HCT116 (cell line): ENCODE measurements at regions not wholly inside any gene's neighbourhood (a gene's known extent, or its start where the extent isn't known, plus 50 kb on each side); places are given as distances from the start of the nearest gene placed in this dataset.

ENCODE experiments used
- ATAC-seq: fragments of 200-7000 bp; cut with Tn5 transposase; 2 replicates; pipeline ENCODE4 v1.9.1; 2020; ENCODE audit warnings: mild to moderate bottlenecking, moderate library complexity
- BruUV-seq: library from RNA; stranded (reverse); fragments of 400-500 nt; replicated peaks from 2 replicates; lab custom pipeline; 2021; lab: Mats Ljungman, UMichigan
- CTCF ChIA-PET: fragments of 300-600 bp; sonication (Branson Sonifier 250); formaldehyde crosslinking; loops from one replicate; lab custom pipeline; 2021; ENCODE audit warnings: antibody characterized with exemption; lab: Charles Lee
- POLR2A ChIA-PET: fragments of 300-600, 350-600 bp; sonication (Branson Sonifier 250); formaldehyde crosslinking; loops from one replicate; lab custom pipeline; 2021; ENCODE audit warnings: antibody characterized with exemption; lab: Charles Lee
- RAD21 ChIA-PET, 2 experiments: fragments of 300-600 bp; sonication (Branson Sonifier 250); formaldehyde crosslinking; loops; one replicate each; lab custom pipeline; 2023; ENCODE audit warnings: low total read pairs in 2 of 2; ENCODE audit not compliant: uncharacterized antibody in 2 of 2, unreplicated experiment in 2 of 2, low non-redundant PET in 1 of 2; lab: Charles Lee
- DNase-seq: peaks from one replicate; pipeline ENCODE4 v3.0.0-alpha.2; 2010; ENCODE audit warnings: low read depth, low spot score
- H2AFZ ChIP-seq: fragments of 200-600 bp; shearing (Covaris generic), sonication (generic); 2 replicates; pipeline ENCODE4 v1.6.1; 2017; ENCODE audit warnings: low read depth, mixed run types, mixed read lengths, antibody characterized with exemption, low read length; ENCODE audit not compliant: poor library complexity, severe bottlenecking
- H3K27ac ChIP-seq: 2 replicates; pipeline ENCODE4 v1.5.1; 2012; ENCODE audit warnings: low read depth, low read length
- H3K27me3 ChIP-seq: fragments of 200-600 bp; sonication (generic); 2 replicates; pipeline ENCODE4 v1.6.1; 2016; ENCODE audit warnings: mixed run types, low read length, mixed read lengths; ENCODE audit not compliant: insufficient read depth
- H3K36me3 ChIP-seq, 2 experiments: fragments of 200-500 bp in 1 of 2; fragments of 200-600 bp in 1 of 2; sonication (Bioruptor generic) in 1 of 2; sonication (generic) in 1 of 2; 2 replicates each; pipeline versions ENCODE4 v1.5.1 to v1.6.1; 2014 to 2016; ENCODE audit warnings: low read length in 2 of 2, inconsistent platforms in 1 of 2, mixed read lengths in 1 of 2, mixed run types in 1 of 2; ENCODE audit not compliant: insufficient read depth in 2 of 2, control insufficient read depth in 1 of 2
- H3K4me1 ChIP-seq, 2 experiments: fragments of 200-600 bp in 1 of 2; sonication (generic) in 1 of 2; 2 replicates each; pipeline versions ENCODE4 v1.5.1 to v1.6.1; 2012 to 2017; ENCODE audit warnings: low read length in 2 of 2, inconsistent platforms in 1 of 2, mild to moderate bottlenecking in 1 of 2, mixed read lengths in 1 of 2, mixed run types in 1 of 2, moderate library complexity in 1 of 2; ENCODE audit not compliant: insufficient read depth in 2 of 2, control insufficient read depth in 1 of 2
- H3K4me2 ChIP-seq: fragments of 200-600 bp; sonication (generic); 2 replicates; pipeline ENCODE4 v1.6.1; 2017; ENCODE audit warnings: mixed run types, low read length, mixed read lengths
- H3K4me3 ChIP-seq, 2 experiments: fragments of 200-600 bp in 1 of 2; sonication (generic) in 1 of 2; replicated peaks in 1 of 2; 2 replicates each; pipeline ENCODE4 v1.5.1; 2011 to 2016; ENCODE audit warnings: low read length in 2 of 2, control low read depth in 1 of 2, low read depth in 1 of 2, mild to moderate bottlenecking in 1 of 2, mixed read lengths in 1 of 2, mixed run types in 1 of 2
- H3K79me2 ChIP-seq: fragments of 200-600 bp; sonication (generic); 2 replicates; pipeline ENCODE4 v1.6.1; 2017; ENCODE audit warnings: mild to moderate bottlenecking, mixed run types, low read length, moderate library complexity, mixed read lengths; ENCODE audit not compliant: insufficient read depth
- H3K9ac ChIP-seq: fragments of 200-600 bp; sonication (generic); 2 replicates; pipeline ENCODE4 v1.6.1; 2016; ENCODE audit warnings: low read length, mixed read lengths
- H3K9me2 ChIP-seq: fragments of 200-600 bp; sonication (generic), shearing (Covaris generic); 2 replicates; pipeline ENCODE4 v1.6.1; 2017; ENCODE audit warnings: mixed run types, mild to moderate bottlenecking, moderate library complexity; ENCODE audit not compliant: insufficient read depth
- H3K9me3 ChIP-seq, 2 experiments: fragments of 200-500 bp in 1 of 2; fragments of 200-600 bp in 1 of 2; sonication (Bioruptor generic) in 1 of 2; sonication (generic) in 1 of 2; 2 replicates each; pipeline ENCODE4 v1.6.1; 2014 to 2017; ENCODE audit warnings: low read length in 2 of 2, mixed read lengths in 2 of 2, inconsistent platforms in 1 of 2, low read depth in 1 of 2, mild to moderate bottlenecking in 1 of 2, mixed run types in 1 of 2, moderate library complexity in 1 of 2; ENCODE audit not compliant: control insufficient read depth in 1 of 2, insufficient read depth in 1 of 2
- H4K20me1 ChIP-seq: fragments of 200-600 bp; sonication (generic), shearing (Covaris generic); 2 replicates; pipeline ENCODE4 v1.6.1; 2017; ENCODE audit warnings: mixed run types, mild to moderate bottlenecking, moderate library complexity; ENCODE audit not compliant: insufficient read depth
- ELF1 ChIP-seq: IDR thresholded peaks from 2 replicates; pipeline ENCODE4 v1.6.1; 2012; ENCODE audit warnings: low read depth, borderline replicate concordance
- intact Hi-C: fragments of 100-400 bp; cut with micrococcal nuclease; formaldehyde crosslinking; loops from 2 replicates; pipeline ENCODE4 v1.10.0; 2022

DNA sequence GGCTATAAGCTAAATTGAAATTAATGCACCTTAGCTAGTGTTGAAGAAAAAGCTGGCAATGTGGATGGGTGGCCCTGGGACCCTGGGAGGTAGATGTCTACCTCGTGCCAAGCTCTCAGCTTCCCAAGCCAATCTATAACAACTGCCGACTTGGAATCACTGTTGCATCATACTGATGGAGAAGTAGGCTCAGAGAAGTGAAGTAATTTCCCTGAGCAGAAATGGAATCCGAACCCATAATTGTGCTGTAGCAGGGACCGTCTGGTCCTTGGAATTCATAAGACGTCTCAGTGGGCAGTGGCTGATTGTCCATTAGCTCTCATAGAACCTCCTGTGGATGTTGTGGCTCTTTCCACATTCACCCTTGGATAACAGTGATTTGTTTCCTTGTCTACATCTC, 196.6 kb downstream of the RAB11FIP4 start:
- no peak for ATAC-seq
- ChIA-PET POLR2A (interaction anchor here (0.9 kb wide), 1 partner anchor 53 kb away, joined by 3 read pairs; no protein-coding TSS in a partner anchor), RAD21 (no interaction called here)
- Histone ChIP-seq H3K9ac (no peak overlapping the region), H3K9me2 (no peaks in the 10 kb centered on the region)
- no peak for TF ChIP-seq ELF1
- TF ChIP-seq, all 23 proteins: peak for 0
- no peak overlapping the region for H3K27ac ChIP-seq
- no peaks in the 10 kb centered on the region for H3K36me3 ChIP-seq
- peaks cover 0 to 8% of the 10 kb centered on the region in 2 experiments; a peak in 1 of 4 replicates for H3K4me1 ChIP-seq
- DNase-seq, result no peak
- BruUV-seq, result no TSS peak
- CTCF ChIA-PET, result no interaction called here
- H2AFZ ChIP-seq, result no peak overlapping the region
- no peaks in the 10 kb centered on the region for H3K79me2 ChIP-seq
- no peaks in the 10 kb centered on the region for H4K20me1 ChIP-seq
- intact Hi-C loops, result no loop called here
- no peak overlapping the region for H3K4me2 ChIP-seq
- no peaks in the 10 kb centered on the region for H3K9me3 ChIP-seq
- no peaks in the 10 kb centered on the region for H3K27me3 ChIP-seq
- no peak overlapping the region for H3K4me3 ChIP-seq
